ENCODE measurements at regions not wholly inside any gene's neighbourhood (a gene's known extent, or its start where the extent isn't known, plus 50 kb on each side); places are given as distances from the start of the nearest gene placed in this dataset.

DNA sequence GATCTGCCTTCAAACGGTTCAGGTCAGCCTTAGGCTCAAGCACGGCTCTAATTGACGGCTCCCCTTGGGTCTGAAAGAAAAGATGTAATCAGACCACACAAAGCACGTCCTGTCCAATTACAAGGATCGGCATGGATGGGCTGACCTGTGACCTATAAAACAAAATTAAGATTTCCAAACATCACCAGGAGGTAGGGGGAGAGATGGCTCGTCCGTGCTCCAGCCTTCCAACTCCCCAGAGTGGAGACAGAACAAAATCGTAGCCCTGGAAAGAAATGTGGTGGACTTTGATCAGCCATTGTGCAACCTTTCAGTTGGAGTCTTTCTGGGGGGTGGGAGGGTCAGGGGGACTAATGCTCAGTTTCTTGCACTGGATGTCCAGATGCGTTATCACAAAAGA is 226.6 kb upstream of the DIO3 start:
- TF ChIP-seq, protein P1, sequence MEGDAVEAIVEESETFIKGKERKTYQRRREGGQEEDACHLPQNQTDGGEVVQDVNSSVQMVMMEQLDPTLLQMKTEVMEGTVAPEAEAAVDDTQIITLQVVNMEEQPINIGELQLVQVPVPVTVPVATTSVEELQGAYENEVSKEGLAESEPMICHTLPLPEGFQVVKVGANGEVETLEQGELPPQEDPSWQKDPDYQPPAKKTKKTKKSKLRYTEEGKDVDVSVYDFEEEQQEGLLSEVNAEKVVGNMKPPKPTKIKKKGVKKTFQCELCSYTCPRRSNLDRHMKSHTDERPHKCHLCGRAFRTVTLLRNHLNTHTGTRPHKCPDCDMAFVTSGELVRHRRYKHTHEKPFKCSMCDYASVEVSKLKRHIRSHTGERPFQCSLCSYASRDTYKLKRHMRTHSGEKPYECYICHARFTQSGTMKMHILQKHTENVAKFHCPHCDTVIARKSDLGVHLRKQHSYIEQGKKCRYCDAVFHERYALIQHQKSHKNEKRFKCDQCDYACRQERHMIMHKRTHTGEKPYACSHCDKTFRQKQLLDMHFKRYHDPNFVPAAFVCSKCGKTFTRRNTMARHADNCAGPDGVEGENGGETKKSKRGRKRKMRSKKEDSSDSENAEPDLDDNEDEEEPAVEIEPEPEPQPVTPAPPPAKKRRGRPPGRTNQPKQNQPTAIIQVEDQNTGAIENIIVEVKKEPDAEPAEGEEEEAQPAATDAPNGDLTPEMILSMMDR (IDR thresholded peaks at IDR 0.05; ENCODE audit: low read depth, low read length): no peak
- no peak for TF ChIP-seq EZH2phosphoT487 (IDR thresholded peaks at IDR 0.05; ENCODE audit: low read depth)

Measured in OCI-LY3 (cell line).